ENCODE measurements at regions not wholly inside any gene's neighbourhood (a gene's known extent, or its start where the extent isn't known, plus 50 kb on each side); places are given as distances from the start of the nearest gene placed in this dataset.
A peak's percentile ranks its signal among the peaks of the same experiment; 100 is the strongest.
"Not testable (repeated sequence)": the region's sequence is repeated elsewhere in the genome, so short reads cannot be mapped to it uniquely, and the experiment has no call there.

DNA sequence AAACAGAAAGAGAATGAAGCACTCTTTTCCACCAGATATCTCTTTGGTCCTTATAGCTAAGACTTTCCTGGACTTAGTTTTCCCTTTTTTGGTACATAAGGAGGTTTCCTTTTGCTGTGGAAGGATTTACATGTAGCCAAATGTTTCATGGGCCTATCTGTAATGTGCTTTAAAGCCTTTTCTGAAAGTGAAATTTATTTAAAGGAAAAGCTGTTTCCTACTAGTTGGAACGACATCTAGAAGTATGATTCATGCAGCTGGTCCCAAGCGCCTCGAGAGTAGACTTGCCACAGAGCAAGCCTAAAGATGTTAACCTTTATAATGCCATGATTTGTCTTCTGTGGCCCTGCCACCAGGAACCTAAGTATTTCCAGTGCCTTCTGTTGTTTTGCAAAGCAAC is 390.3 kb downstream of the DLEU7 start:
- DNase-seq (ENCODE audit: low read depth): no peak

DNA sequence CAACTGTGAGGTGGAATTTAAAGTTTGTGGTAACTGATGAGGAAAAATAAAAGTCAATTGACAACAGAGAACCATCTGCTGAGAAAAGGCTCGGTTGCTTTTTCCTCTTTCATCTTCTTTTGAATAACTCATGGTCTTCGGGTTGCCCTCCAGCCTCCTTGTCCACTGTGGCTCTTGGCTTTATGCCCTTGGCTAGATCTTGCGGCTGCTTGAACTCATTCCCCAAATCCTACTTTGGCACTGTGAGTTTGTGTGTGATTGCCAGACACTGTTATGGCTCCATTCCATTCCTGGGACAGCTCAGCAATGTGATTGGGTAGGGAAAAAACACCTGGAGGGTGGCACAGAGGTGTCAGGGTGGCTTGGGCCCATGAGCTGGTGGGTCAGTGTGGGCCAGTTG is 387.4 kb downstream of the DLEU7 start:
- no peak for DNase-seq (ENCODE audit: low read depth)

DNA sequence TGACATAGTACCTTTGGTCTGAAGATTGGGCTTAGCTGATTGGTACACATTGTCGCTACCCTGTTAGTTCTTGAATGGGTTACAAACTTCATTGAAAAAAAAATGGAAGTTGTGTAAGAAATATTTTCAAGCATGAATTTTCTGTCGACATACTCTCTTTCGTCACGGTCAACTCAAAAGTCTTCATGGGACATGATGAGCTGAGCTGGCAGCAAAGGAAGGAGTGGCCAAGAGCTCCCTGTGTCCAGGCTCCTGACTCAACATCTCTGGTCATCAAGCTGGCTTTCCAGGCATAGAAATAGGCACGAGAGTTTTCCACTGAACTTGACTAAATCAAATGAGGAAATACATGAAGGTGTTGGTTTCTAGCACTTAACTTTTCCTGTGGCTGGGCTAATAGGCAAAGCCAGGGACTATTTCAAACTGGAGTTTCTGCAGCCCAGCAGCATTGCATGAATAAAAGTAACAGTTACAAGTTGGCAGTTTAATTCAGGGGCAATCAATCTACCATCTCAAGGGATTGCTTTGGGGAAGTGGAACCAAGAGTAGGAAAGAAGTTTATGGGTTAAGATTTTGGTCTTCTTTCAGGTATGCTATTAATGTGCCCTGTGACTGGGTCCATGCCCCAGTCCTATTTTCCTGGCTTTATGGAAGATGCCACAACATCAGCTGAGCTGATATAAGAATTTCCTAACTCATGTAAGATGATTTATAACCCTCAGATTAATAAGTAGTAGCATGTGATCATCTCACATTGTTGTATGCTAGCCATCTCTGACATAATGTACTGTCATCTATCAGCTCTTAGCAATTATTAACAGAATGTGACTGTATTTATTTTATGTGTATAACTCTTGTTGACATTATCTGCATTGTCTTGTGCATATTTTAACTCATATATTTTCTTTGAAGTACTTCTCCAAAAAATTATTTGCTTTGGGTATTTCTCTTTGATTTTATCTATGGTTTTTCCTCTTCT is 385.8 kb downstream of the DLEU7 start:
- DNase-seq (ENCODE audit: low read depth): no peak

DNA sequence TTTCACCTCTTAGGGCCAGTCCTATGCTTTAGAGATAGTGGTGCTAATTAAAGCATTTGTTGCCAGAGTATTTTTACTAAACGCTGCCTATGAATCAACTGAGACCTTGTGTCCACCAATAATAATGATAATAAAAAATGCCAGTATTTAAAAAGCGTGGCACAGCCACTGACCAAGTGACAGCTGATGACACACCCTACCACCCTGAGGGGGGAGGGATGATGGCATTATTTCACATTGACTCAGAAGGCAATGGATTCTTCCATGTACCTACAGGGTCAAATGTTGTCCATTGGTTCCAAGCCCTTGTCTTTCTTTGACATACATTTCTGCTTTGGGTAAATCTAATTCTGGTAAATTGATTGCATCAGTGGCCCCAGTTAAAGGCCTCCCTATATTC is 384.4 kb downstream of the DLEU7 start:
- DNase-seq (ENCODE audit: low read depth): no peak

DNA sequence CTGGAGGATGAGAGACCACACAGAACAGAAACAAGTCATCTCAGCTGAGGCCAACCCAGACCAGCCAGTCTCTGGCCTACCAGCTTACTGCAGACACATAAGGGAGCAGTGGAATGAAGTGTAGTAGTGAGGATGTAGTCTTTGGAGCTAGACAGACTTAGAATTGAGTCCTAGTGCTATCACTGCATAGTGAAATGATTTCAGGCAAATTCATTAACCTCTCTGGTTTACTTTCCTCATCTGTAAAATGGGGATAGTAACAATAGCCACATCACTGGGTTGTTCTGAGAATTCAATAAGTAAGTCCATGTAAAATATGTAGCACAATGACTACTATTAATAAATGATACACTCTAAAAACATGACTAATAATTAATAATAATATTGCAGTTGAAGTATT is 383.8 kb downstream of the DLEU7 start:
- DNase-seq (ENCODE audit: low read depth): no peak

DNA sequence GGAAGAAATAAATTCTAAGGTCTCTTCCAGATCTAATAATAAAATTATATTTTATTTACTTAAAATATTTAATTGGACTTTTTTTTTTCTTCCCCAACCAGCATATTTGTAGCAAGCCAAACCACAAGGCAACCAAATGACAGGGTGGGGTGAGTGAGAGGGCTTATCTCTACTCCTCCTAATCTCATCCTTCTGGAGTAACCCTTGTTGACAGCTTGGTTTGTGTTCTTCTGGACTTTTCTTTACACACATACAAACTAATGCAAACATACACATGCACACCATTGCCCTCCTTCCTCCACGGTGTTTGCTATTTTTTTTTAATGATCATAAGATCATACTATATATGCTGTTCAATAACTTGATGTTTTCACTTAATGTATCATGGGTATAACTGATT is 383.1 kb downstream of the DLEU7 start:
- peak; percentile 20 for DNase-seq (ENCODE audit: low read depth)

DNA sequence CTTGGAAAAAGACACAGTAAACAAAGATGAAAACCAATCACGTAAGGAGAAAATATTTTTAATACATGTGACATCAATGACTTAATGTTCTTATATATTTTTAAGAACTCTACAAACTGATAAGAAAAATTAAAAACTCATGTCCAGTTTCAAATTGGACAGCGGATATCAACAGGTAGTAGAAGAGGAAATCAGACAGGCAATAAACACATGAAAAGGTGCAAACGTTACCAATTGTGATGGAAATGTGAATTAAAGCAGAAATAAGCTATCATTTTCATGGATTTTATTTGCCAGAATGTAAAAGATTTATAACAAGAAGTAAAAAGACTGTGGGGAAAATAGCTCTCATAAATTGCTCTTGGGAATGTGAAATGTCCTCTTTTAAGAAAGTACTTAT is 382.3 kb downstream of the DLEU7 start:
- DNase-seq (ENCODE audit: low read depth): no peak

DNA sequence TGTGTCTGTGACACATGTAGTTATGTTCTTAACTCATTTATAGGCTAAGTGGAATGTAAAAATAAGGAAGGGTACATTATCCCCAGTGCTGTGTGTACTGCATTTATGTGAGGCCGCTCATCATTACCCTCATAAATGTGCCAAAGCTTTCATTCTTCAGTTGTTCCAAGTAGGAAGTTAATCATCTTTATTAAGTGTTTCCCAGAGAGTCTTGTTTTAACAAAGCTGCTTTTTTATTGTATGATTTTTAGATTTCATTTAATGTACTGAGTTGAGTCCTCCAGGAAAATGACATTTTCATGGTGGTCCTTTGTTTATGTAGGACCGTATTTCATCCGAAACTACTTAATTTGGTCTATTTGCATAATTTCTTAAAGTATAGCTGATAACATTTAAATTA is 379.8 kb downstream of the DLEU7 start:
- no peak for DNase-seq (ENCODE audit: low read depth)

DNA sequence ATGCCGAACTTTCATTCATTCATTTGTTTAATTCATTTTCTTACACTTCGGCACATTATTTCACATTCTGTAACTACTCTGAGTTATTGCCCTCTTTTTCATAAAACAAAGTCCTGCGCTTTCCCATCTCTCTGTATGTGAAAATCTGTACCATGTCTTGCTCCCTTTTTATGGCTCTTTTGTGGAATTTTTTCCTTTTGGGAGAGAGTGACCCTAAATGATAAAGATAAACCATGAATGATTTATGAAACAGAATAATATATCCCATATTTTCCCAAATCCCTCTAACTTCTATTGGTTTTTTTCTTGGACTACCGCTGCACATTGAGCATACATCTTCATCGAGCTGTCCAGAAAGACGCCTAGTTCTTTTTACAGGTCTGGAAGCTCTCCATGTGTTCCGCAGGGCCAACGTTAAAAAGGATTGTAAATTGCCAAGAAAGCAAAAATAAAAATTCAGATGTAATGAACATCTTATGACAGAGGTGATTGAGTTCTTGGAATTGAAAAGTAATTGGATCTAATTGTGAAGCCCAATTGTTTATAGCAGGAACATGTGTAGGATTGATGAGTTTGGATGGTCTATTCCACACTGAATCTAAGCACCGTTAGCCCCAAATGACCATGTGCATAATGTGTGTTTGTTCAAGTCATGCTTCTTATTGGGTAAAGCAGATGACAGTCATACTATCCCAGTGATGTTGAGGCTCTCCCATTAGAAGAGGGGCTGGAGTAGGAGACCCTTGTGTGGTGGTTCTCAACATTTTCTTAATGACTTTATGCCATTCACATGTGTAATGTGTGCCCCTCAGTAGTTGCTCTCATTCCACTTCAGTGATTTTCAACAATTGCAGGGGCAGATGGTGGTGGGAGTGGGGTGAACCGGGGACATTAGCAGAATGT is 378.9 kb downstream of the DLEU7 start:
- DNase-seq (ENCODE audit: low read depth): no peak

DNA sequence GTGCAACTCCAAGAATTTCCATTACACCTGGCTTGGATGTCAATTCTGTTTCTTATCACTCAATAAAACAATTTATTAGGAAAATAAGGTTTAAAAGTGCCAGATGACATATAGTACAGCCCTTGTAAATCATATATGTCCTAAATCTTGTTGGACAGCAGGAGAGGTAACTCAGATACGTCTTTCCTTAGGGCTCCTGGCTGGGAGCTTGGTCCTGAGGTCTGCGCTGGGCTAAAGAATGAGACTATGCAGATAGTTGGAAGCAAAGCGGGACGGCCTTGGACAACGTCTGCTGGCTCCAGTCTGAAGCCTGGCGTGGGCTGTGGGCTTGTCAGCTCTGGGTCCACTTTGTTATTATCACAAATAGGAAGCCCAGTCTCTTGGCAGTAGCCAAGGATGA is 377.0 kb downstream of the DLEU7 start:
- no peak for DNase-seq (ENCODE audit: low read depth)

DNA sequence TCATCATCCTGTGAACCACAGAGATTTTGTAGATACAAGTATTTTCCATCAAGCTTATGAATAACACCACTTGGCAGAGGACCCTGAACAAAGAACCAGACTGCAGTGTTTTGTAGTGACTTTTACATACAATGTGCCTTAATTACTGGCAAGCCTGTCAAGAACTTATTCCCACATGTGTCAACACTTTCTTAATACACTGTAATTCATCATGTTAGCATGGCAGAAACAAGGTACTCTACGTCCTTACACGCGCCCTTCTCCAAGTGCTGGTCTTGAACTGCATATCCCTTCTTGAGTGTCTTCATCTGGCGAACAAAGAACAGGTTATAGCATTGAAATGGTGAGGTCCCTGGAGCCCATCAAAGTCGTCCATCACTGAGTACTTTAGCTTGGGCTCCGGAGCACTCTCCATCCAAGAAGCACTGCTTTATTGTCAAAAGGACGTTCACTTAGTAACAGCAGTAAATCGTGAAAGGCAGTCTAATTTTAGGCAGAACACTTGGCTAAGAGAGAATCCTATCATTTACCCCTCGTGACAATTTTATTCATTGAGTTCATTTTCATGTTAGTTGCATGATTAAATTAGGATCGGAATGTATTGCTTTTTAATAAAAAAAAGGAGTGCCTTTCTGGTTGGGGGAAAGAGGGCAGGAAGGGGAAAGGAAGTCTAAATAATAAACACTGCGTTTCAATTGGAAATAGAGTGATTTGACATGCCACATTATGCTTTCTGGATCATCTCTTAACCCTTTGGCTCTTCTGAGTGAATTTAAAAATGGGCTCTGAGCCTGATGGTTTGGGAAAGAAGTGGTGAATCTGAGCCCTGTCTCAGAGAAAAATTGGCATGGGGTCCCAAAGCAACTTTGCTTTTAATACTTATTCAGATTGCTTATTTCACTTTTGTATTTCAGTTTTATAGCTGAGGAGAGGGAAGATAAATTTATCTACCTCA is 376.1 kb downstream of the DLEU7 start:
- no peak for DNase-seq (ENCODE audit: low read depth)

DNA sequence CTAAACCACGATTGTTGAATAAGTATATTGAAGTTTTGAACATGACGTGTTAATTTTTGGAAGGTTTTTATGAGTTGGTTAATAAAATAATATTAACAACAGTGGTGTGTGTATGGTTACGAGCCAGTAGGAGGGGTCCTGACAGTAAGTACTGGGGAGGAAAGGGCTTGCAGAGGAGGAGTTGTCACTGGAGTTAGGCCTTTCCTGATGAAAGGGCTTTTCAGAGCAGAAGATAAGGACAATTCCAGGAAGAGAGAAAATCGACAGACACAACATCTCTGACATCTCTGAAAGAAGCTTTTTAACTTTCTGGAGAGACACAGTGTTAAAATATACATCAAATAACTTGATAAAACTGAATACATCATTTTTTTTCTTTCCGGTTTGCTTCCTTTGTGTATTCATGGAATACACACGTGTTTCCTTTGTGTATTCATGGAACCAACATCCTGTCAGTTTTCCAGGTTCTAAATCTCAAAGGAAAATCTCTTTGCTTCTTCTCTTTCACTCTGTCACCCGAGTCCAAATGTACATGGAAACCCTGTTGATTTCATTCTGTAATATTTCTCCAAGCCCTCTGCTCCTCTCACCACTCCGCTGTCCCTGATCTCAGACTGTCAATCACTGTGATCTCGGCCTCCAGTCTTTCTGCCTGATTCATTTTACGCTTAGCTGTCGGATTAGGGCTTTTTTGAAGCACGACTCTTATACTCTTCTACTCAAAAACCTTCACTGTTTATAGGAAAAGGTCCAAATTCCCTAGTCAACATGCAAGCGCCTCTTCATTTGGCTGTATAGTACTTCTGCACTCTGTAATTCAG is 374.4 kb downstream of the DLEU7 start:
- no peak for DNase-seq (ENCODE audit: low read depth)

DNA sequence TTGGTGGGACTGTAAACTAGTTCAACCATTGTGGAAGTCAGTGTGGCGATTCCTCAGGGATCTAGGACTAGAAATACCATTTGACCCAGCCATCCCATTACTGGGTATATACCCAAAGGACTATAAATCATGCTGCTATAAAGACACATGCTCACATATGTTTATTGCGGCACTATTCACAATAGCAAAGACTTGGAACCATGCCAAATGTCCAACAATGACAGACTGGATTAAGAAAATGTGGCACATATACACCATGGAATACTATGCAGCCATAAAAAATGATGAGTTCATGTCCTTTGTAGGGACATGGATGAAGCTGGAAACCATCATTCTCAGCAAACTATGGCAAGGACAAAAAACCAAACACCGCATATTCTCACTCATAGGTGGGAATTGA is 370.4 kb downstream of the DLEU7 start:
- not testable (repeated sequence) for DNase-seq (ENCODE audit: low read depth)

DNA sequence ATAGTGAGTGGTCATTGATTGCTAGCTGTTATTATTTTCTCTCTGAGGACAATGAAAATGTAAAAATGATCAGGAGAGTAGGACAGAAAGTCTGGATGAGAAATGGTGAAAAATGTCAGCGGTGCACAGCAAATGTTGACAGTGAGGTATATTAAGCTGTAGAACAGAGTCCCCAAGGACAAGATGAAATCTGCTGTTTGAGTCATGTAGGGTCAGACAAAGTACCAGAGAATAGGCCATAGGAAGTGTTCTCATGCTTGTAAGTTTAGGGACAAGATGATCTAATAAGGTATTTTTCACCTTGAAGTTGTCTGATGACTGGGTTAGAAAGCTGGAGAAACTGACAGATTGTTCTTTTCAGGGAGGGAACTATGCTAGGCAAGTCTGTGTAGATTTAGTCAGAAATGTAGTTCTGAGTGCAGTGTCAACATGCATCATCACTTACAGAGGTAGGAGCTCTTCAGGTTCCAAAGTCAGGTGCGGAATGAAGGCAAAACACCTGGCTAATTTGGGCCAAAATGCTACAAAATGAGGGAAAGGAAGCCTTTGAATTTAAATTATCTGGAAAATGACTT is 369.3 kb downstream of the DLEU7 start:
- DNase-seq (ENCODE audit: low read depth): no peak

DNA sequence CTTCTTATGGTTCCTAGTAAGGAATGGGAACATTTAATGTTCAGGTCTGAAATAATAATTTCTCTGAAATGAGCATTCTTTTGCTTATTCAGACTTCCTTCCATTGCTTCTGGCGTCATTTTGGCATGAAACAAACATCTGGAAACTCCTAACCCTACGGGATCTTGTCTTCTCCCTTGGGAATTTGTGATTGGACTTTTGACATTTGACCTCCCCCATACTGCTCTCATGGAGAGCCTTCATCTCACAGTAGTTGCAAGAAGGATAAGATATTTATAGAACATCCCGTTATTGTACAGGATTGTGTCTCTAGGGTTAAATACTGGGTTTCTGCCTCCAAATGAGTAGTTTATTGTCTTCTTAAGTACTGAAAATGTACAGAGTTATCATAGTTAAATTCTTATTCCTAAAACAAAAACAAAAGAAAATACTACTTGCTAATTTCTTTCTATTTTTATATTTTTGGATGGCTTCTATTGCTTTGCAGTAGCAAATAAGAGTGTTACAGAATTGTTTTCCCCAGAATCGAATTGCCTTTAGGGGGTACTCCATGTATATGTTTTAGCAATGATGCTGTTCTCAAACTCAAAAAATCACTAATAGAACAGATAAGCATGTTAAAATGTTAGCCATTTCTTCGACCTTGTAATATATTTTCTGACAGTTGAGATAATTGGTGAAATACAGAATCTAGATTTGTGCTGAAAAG is 366.8 kb downstream of the DLEU7 start:
- DNase-seq (ENCODE audit: low read depth): no peak

DNA sequence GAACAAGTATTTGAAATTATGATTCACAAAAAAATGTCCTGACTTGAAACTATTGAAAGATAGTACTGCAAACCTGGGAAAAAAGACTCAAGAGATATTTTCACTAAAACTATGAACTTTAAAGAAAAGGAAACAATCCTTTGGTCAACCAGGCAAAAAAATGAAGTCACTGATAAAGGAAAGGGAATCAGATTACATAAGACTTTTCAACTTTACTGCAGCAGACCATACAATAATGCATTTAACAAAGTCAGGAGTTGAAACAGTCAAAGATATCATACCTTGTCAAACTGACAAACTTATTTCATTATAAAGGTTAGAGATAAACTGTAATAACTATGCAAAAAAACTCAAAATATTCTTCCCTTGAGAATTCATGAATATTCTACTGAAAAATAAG is 361.6 kb downstream of the DLEU7 start:
- DNase-seq (ENCODE audit: low read depth): no peak

DNA sequence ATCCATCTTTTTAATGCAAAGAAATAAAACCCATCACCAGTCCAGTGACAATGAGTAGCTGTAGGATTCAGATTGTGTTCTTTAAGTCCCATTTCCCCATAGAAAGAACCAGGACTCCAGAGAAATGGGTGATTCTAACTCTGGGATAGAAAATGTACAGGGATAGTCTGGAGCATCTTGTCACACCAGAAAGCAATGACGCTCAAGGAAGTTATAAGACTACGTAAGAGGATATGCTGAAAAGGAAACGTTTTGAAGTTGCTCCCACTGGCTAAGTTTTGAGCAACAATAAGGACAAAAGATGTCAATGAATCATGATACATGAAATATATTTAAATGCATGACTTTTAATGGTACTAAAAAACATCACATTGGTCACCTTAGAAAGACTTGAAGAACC is 360.1 kb downstream of the DLEU7 start:
- no peak for DNase-seq (ENCODE audit: low read depth)

DNA sequence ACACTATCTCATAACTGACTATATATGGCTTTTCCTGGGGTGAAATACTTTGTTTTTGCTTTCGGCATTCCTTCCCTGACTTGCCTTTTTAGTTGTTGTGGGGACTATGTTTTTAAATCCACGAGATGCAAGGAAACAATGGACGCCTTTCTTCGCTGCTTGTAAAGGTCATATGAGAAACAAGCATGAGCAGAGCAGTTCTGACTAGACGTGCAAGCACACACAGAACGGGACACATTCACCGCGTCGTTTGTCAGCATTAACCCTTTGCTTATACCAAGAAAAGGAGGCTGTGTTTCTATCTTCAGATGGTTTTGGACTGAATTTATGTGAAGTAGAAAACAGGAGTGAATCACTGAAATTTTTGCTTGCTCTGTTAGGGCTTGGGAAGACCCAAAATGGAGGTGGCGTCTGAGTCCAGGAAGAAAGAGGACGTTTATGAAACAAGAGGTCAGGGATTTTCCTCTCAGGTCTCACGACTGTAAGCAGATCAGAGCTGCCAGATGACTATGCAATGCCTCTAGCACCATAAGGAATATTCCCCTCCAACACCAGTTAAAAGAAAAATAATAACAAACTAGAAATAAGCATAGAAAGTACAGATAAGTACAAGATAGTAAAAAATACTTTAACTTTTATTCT is 358.9 kb downstream of the DLEU7 start:
- DNase-seq (ENCODE audit: low read depth): no peak
